DND-41 (cell line): ENCODE measurements at regions not wholly inside any gene's neighbourhood (a gene's known extent, or its start where the extent isn't known, plus 50 kb on each side); places are given as distances from the start of the nearest gene placed in this dataset.
A peak's percentile ranks its signal among the peaks of the same experiment; 100 is the strongest.

Source experiments
- ATAC-seq: fragments of 200-7000 bp; cut with Tn5 transposase; 3 replicates; pipeline ENCODE4 v1.9.1; 2021; ENCODE audit warnings: low read depth; ENCODE audit not compliant: insufficient read depth
- DNase-seq: peaks from one replicate; pipeline ENCODE4 v3.0.0-alpha.2; 2020
- H2AFZ ChIP-seq: 2 replicates; pipeline ENCODE4 v1.6.0; 2012; ENCODE audit warnings: low read depth, low read length
- H3K27ac ChIP-seq: 2 replicates; pipeline ENCODE4 v1.5.1; 2012; ENCODE audit warnings: low read length, inconsistent platforms
- H3K27me3 ChIP-seq: fragments of 200-600 bp; sonication (generic); 2 replicates; pipeline ENCODE4 v1.6.0; 2012; ENCODE audit warnings: low read length, mild to moderate bottlenecking, inconsistent platforms; ENCODE audit not compliant: insufficient read depth, poor library complexity
- H3K36me3 ChIP-seq: 2 replicates; pipeline ENCODE4 v1.5.1; 2012; ENCODE audit warnings: low read length, inconsistent platforms; ENCODE audit not compliant: insufficient read depth
- H3K4me1 ChIP-seq: 2 replicates; pipeline ENCODE4 v1.5.1; 2012; ENCODE audit warnings: mild to moderate bottlenecking, low read length; ENCODE audit not compliant: insufficient read depth
- H3K4me2 ChIP-seq: 2 replicates; pipeline ENCODE4 v1.6.0; 2012; ENCODE audit warnings: mild to moderate bottlenecking, moderate library complexity, low read length, inconsistent platforms; ENCODE audit not compliant: insufficient read depth
- H3K4me3 ChIP-seq, 2 experiments: fragments of 200-600 bp in 1 of 2; shearing (Covaris generic) in 1 of 2; 2 replicates each; pipeline ENCODE4 v1.5.1; 2012 to 2016; ENCODE audit warnings: inconsistent platforms in 2 of 2, low read length in 2 of 2, mild to moderate bottlenecking in 2 of 2, low read depth in 1 of 2, moderate library complexity in 1 of 2
- H3K79me2 ChIP-seq: 2 replicates; pipeline ENCODE4 v1.6.0; 2012; ENCODE audit warnings: low read length, inconsistent platforms; ENCODE audit not compliant: insufficient read depth
- H3K9ac ChIP-seq: 2 replicates; pipeline ENCODE4 v1.6.0; 2012; ENCODE audit warnings: low read depth, mild to moderate bottlenecking, inconsistent platforms, low read length, moderate library complexity
- H3K9me3 ChIP-seq: 2 replicates; pipeline ENCODE4 v1.5.1; 2012; ENCODE audit warnings: low read length, moderate library complexity, mild to moderate bottlenecking, inconsistent platforms; ENCODE audit not compliant: insufficient read depth, severe bottlenecking
- H4K20me1 ChIP-seq: 2 replicates; pipeline ENCODE4 v1.6.0; 2012; ENCODE audit warnings: low read length; ENCODE audit not compliant: insufficient read depth
- EZH2 ChIP-seq: IDR thresholded peaks from 3 replicates; pipeline ENCODE4 v1.6.1; 2012; ENCODE audit warnings: borderline replicate concordance, low read depth, mild to moderate bottlenecking, moderate library complexity, low read length, inconsistent platforms; ENCODE audit not compliant: severe bottlenecking
- TF ChIP-seq, protein P1 (sequence below): IDR thresholded peaks from 2 replicates; pipeline ENCODE4 v1.5.1; 2012; ENCODE audit warnings: borderline replicate concordance, low read length, moderate library complexity, mild to moderate bottlenecking; ENCODE audit not compliant: poor library complexity, severe bottlenecking; ENCODE audit errors: extremely low read depth

- no peak overlapping the region for H3K4me2 ChIP-seq
- H3K4me3 ChIP-seq: no peak overlapping the region
- H3K27ac ChIP-seq: no peak overlapping the region
- DNase-seq (no peak), ATAC-seq (no peak)
- no peaks in the 10 kb centered on the region for H4K20me1 ChIP-seq
- no peaks in the 10 kb centered on the region for H3K27me3 ChIP-seq
- no peaks in the 10 kb centered on the region for H3K9me3 ChIP-seq
- TF ChIP-seq, protein P1, sequence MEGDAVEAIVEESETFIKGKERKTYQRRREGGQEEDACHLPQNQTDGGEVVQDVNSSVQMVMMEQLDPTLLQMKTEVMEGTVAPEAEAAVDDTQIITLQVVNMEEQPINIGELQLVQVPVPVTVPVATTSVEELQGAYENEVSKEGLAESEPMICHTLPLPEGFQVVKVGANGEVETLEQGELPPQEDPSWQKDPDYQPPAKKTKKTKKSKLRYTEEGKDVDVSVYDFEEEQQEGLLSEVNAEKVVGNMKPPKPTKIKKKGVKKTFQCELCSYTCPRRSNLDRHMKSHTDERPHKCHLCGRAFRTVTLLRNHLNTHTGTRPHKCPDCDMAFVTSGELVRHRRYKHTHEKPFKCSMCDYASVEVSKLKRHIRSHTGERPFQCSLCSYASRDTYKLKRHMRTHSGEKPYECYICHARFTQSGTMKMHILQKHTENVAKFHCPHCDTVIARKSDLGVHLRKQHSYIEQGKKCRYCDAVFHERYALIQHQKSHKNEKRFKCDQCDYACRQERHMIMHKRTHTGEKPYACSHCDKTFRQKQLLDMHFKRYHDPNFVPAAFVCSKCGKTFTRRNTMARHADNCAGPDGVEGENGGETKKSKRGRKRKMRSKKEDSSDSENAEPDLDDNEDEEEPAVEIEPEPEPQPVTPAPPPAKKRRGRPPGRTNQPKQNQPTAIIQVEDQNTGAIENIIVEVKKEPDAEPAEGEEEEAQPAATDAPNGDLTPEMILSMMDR: peak; percentile 33
- no peak for TF ChIP-seq EZH2
- no peaks in the 10 kb centered on the region for H3K4me1 ChIP-seq
- no peaks in the 10 kb centered on the region for H3K79me2 ChIP-seq
- H3K36me3 ChIP-seq: no peaks in the 10 kb centered on the region
- no peak overlapping the region for H2AFZ ChIP-seq
- no peak overlapping the region for H3K9ac ChIP-seq
Measured at GRCh38 chrX:3962511-3963311, 249.3 kb upstream of the PRKX start.

DNA sequence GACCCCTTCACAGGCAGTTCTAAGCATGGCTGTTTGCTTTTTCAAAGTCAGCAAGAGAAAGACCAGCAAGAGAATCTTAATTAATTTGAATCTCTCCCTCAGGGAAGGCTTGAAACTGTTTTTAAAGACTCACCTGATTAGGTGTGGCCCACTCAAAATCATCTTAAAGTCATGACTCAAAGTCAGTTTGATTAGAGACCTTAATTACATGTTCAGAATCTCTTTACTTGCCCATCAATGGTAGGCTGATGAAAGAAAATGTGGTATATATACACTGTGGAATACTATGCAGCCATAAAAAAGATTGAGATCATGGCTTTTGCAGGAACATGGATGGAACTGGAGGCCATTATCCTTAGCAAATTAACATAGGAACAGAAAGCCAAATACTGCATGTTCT is 247.5 kb upstream of the PRKX start:
- ATAC-seq: no peak
- Histone ChIP-seq H3K4me3 (no peak overlapping the region), H4K20me1 (no peaks in the 10 kb centered on the region)

DNA sequence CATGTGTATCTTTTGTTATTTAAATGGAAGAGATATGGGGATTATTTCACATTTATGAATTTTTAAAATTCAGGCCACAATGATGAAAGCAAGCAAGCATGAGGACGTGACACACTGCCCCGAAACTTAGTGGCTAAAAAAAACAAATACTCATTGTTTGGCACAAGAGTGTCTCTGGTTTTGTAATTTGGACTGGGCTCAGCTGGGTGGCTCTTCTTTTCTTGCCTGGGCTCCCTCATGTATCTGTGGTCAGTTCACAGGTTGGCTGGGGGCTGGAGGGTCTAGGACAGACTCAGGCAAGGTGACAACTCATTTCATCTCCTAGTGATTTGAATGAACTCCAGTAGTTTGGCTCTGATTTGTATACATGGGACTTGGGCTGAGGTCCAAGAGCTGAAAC is 238.4 kb upstream of the PRKX start:
- Histone ChIP-seq H3K27ac (no peak overlapping the region), H3K4me2 (no peak overlapping the region), H3K9ac (no peak overlapping the region), H3K27me3 (no peaks in the 10 kb centered on the region), H3K9me3 (no peaks in the 10 kb centered on the region), H3K36me3 (no peaks in the 10 kb centered on the region), H4K20me1 (no peaks in the 10 kb centered on the region), H3K79me2 (no peaks in the 10 kb centered on the region), H2AFZ (no peak overlapping the region), H3K4me1 (no peaks in the 10 kb centered on the region), H3K4me3 (no peak overlapping the region)
- ATAC-seq: no peak
- TF ChIP-seq, protein P1: no peak
- no peak for TF ChIP-seq EZH2
- no peak for DNase-seq

More for the DNA sequence above, 247.5 kb upstream of the PRKX start:
- no peak overlapping the region for H3K9ac ChIP-seq
- H3K79me2 ChIP-seq: no peaks in the 10 kb centered on the region
- no peaks in the 10 kb centered on the region for H3K9me3 ChIP-seq
- no peak overlapping the region for H3K4me2 ChIP-seq
- no peak for TF ChIP-seq EZH2
- TF ChIP-seq, protein P1: no peak
- no peaks in the 10 kb centered on the region for H3K27me3 ChIP-seq
- DNase-seq: no peak
- no peak overlapping the region for H3K27ac ChIP-seq
- H3K36me3 ChIP-seq: no peaks in the 10 kb centered on the region
- H2AFZ ChIP-seq: no peak overlapping the region
- H3K4me1 ChIP-seq: no peaks in the 10 kb centered on the region
